ENCODE measurements at regions not wholly inside any gene's neighbourhood (a gene's known extent, or its start where the extent isn't known, plus 50 kb on each side); places are given as distances from the start of the nearest gene placed in this dataset.

- 96% methylated on average over 4 of the region's 4 CpGs for WGBS (ENCODE audit: low lambda C conversion rate, missing lambda C conversion rate)
These were observed 195.6 kb upstream of the CNR1 start for GRCh38 chr6:88361754-88362153.

GRCh38 chr6:88361298-88361697, 195.2 kb upstream of the CNR1 start:
- no peaks in the 10 kb centered on the region for H4K20me1 ChIP-seq (ENCODE audit: insufficient read depth, poor library complexity, severe bottlenecking)
- DNase-seq (ENCODE audit: low spot score), result no peak
- WGBS (ENCODE audit: low lambda C conversion rate, missing lambda C conversion rate), result 74% methylated on average over 3 of the region's 3 CpGs
- no peak for TF ChIP-seq EZH2phosphoT487 (IDR thresholded peaks at IDR 0.05; ENCODE audit: low read depth, severe bottlenecking, unreplicated experiment)
- TF ChIP-seq EZH2 (IDR thresholded peaks at IDR 0.05; ENCODE audit: borderline replicate concordance), result no peak
- no peak for TF ChIP-seq CTCF (IDR thresholded peaks at IDR 0.05; ENCODE audit: poor library complexity)
- H3K9me3 ChIP-seq (ENCODE audit: low read depth), result no peaks in the 10 kb centered on the region
- H3K4me3 ChIP-seq, result no peak overlapping the region
- no peaks in the 10 kb centered on the region for H3K4me1 ChIP-seq (ENCODE audit: insufficient read depth)
- H3K9me2 ChIP-seq (replicated peaks; ENCODE audit: insufficient read depth), result no peaks in the 10 kb centered on the region
- H3K27me3 ChIP-seq, result no peaks in the 10 kb centered on the region
- H2AFZ ChIP-seq, result no peak overlapping the region
- H3K27ac ChIP-seq, result no peak overlapping the region
- H3K36me3 ChIP-seq (replicated peaks; ENCODE audit: insufficient read depth, low read depth), result no peaks in the 10 kb centered on the region
- no peak overlapping the region for H3K4me2 ChIP-seq
- H3K79me2 ChIP-seq, result no peaks in the 10 kb centered on the region

More at GRCh38 chr6:88361754-88362153, 195.6 kb upstream of the CNR1 start:
- Histone ChIP-seq H2AFZ (no peak overlapping the region), H4K20me1 (ENCODE audit: insufficient read depth, poor library complexity, severe bottlenecking) (no peaks in the 10 kb centered on the region), H3K27me3 (no peaks in the 10 kb centered on the region), H3K36me3 (replicated peaks; ENCODE audit: insufficient read depth, low read depth) (no peaks in the 10 kb centered on the region), H3K9me2 (replicated peaks; ENCODE audit: insufficient read depth) (no peaks in the 10 kb centered on the region), H3K79me2 (no peaks in the 10 kb centered on the region), H3K9me3 (ENCODE audit: low read depth) (no peaks in the 10 kb centered on the region), H3K4me3 (no peak overlapping the region), H3K27ac (no peak overlapping the region), H3K4me2 (no peak overlapping the region), H3K4me1 (ENCODE audit: insufficient read depth) (no peaks in the 10 kb centered on the region)
- TF ChIP-seq EZH2phosphoT487 (IDR thresholded peaks at IDR 0.05; ENCODE audit: low read depth, severe bottlenecking, unreplicated experiment) (no peak), EZH2 (IDR thresholded peaks at IDR 0.05; ENCODE audit: borderline replicate concordance) (no peak), CTCF (IDR thresholded peaks at IDR 0.05; ENCODE audit: poor library complexity) (no peak)
- DNase-seq (ENCODE audit: low spot score), result no peak

GRCh38 chr6:88360203-88360797, 194.2 kb upstream of the CNR1 start:
- 63% methylated on average over 1 of the region's 1 CpG for whole genome bisulfite sequencing (ENCODE audit: low lambda C conversion rate, missing lambda C conversion rate)
- DNase-seq (ENCODE audit: low spot score), result no peak
- H3K36me3 ChIP-seq (replicated peaks; ENCODE audit: insufficient read depth, low read depth), result no peaks in the 10 kb centered on the region
- no peaks in the 10 kb centered on the region for H3K9me2 ChIP-seq (replicated peaks; ENCODE audit: insufficient read depth)
- H3K4me3 ChIP-seq, result no peak overlapping the region
- H4K20me1 ChIP-seq (ENCODE audit: insufficient read depth, poor library complexity, severe bottlenecking), result no peaks in the 10 kb centered on the region
- H3K27ac ChIP-seq, result no peak overlapping the region
- no peaks in the 10 kb centered on the region for H3K4me1 ChIP-seq (ENCODE audit: insufficient read depth)
- H3K4me2 ChIP-seq, result no peak overlapping the region
- no peaks in the 10 kb centered on the region for H3K79me2 ChIP-seq
- no peaks in the 10 kb centered on the region for H3K27me3 ChIP-seq
- no peaks in the 10 kb centered on the region for H3K9me3 ChIP-seq (ENCODE audit: low read depth)
- H2AFZ ChIP-seq, result no peak overlapping the region
- TF ChIP-seq EZH2 (IDR thresholded peaks at IDR 0.05; ENCODE audit: borderline replicate concordance) (no peak), EZH2phosphoT487 (IDR thresholded peaks at IDR 0.05; ENCODE audit: low read depth, severe bottlenecking, unreplicated experiment) (no peak), CTCF (IDR thresholded peaks at IDR 0.05; ENCODE audit: poor library complexity) (no peak)
